ENCODE measurements at regions not wholly inside any gene's neighbourhood (a gene's known extent, or its start where the extent isn't known, plus 50 kb on each side); places are given as distances from the start of the nearest gene placed in this dataset.

GRCh38 chr13:106186366-106187030 lies 349.0 kb downstream of the EFNB2 start:
- Histone ChIP-seq H3K4me1 (ENCODE audit: control insufficient read depth, low read length) (no peaks in the 10 kb centered on the region), H3K4me3 (ENCODE audit: low read length) (no peak overlapping the region), H3K9me2 (replicated peaks; ENCODE audit: control insufficient read depth, low read length) (no peaks in the 10 kb centered on the region), H3K36me3 (ENCODE audit: control insufficient read depth, low read length) (no peaks in the 10 kb centered on the region), H3K4me2 (ENCODE audit: low read length) (no peak overlapping the region), H3K27ac (ENCODE audit: low read depth, low read length) (no peak overlapping the region), H3F3A (ENCODE audit: control insufficient read depth, insufficient read depth) (no peaks in the 10 kb centered on the region), H3K79me2 (ENCODE audit: control insufficient read depth, low read length) (no peaks in the 10 kb centered on the region), H3K9me3 (ENCODE audit: control insufficient read depth, insufficient read depth, low read length) (no peaks in the 10 kb centered on the region), H4K20me1 (ENCODE audit: control insufficient read depth, insufficient read depth, low read depth, low read length) (no peaks in the 10 kb centered on the region), H3K27me3 (ENCODE audit: control insufficient read depth, low read length) (no peaks in the 10 kb centered on the region)
- TF ChIP-seq CTCF (IDR thresholded peaks at IDR 0.05; ENCODE audit: low read depth, low read length, poor library complexity, severe bottlenecking): no peak
- TF ChIP-seq EZH2phosphoT487 (IDR thresholded peaks at IDR 0.05; ENCODE audit: borderline replicate concordance, low read length): no peak

- Histone ChIP-seq H3K9me3 (ENCODE audit: control insufficient read depth, insufficient read depth, low read length) (no peaks in the 10 kb centered on the region), H3K4me3 (ENCODE audit: low read length) (no peak overlapping the region), H3K27ac (ENCODE audit: low read depth, low read length) (no peak overlapping the region), H3K36me3 (ENCODE audit: control insufficient read depth, low read length) (no peaks in the 10 kb centered on the region), H3K4me1 (ENCODE audit: control insufficient read depth, low read length) (no peaks in the 10 kb centered on the region), H4K20me1 (ENCODE audit: control insufficient read depth, insufficient read depth, low read depth, low read length) (no peaks in the 10 kb centered on the region), H3K79me2 (ENCODE audit: control insufficient read depth, low read length) (no peaks in the 10 kb centered on the region), H3K9me2 (replicated peaks; ENCODE audit: control insufficient read depth, low read length) (no peaks in the 10 kb centered on the region), H3K27me3 (ENCODE audit: control insufficient read depth, low read length) (no peaks in the 10 kb centered on the region), H3F3A (ENCODE audit: control insufficient read depth, insufficient read depth) (no peaks in the 10 kb centered on the region), H3K4me2 (ENCODE audit: low read length) (no peak overlapping the region)
- TF ChIP-seq EZH2phosphoT487 (IDR thresholded peaks at IDR 0.05; ENCODE audit: borderline replicate concordance, low read length): no peak
- no peak for TF ChIP-seq CTCF (IDR thresholded peaks at IDR 0.05; ENCODE audit: low read depth, low read length, poor library complexity, severe bottlenecking)
Measured at GRCh38 chr13:106184790-106185189, 350.7 kb downstream of the EFNB2 start.

- no peaks in the 10 kb centered on the region for H3K9me2 ChIP-seq (replicated peaks; ENCODE audit: control insufficient read depth, low read length)
- no peaks in the 10 kb centered on the region for H3K36me3 ChIP-seq (ENCODE audit: control insufficient read depth, low read length)
- no peaks in the 10 kb centered on the region for H4K20me1 ChIP-seq (ENCODE audit: control insufficient read depth, insufficient read depth, low read depth, low read length)
- no peaks in the 10 kb centered on the region for H3F3A ChIP-seq (ENCODE audit: control insufficient read depth, insufficient read depth)
- H3K9me3 ChIP-seq (ENCODE audit: control insufficient read depth, insufficient read depth, low read length): no peaks in the 10 kb centered on the region
- no peaks in the 10 kb centered on the region for H3K79me2 ChIP-seq (ENCODE audit: control insufficient read depth, low read length)
- H3K27me3 ChIP-seq (ENCODE audit: control insufficient read depth, low read length): no peaks in the 10 kb centered on the region
- H3K4me3 ChIP-seq (ENCODE audit: low read length): no peak overlapping the region
- no peak overlapping the region for H3K27ac ChIP-seq (ENCODE audit: low read depth, low read length)
- H3K4me2 ChIP-seq (ENCODE audit: low read length): no peak overlapping the region
- no peaks in the 10 kb centered on the region for H3K4me1 ChIP-seq (ENCODE audit: control insufficient read depth, low read length)
- no peak for TF ChIP-seq EZH2phosphoT487 (IDR thresholded peaks at IDR 0.05; ENCODE audit: borderline replicate concordance, low read length)
Measured at GRCh38 chr13:106183410-106184065, 351.9 kb downstream of the EFNB2 start.

GRCh38 chr13:106182404-106182803 lies 353.1 kb downstream of the EFNB2 start:
- H4K20me1 ChIP-seq (ENCODE audit: control insufficient read depth, insufficient read depth, low read depth, low read length): no peaks in the 10 kb centered on the region
- H3K27me3 ChIP-seq (ENCODE audit: control insufficient read depth, low read length): no peaks in the 10 kb centered on the region
- H3F3A ChIP-seq (ENCODE audit: control insufficient read depth, insufficient read depth): no peaks in the 10 kb centered on the region
- no peak overlapping the region for H3K27ac ChIP-seq (ENCODE audit: low read depth, low read length)
- H3K9me2 ChIP-seq (replicated peaks; ENCODE audit: control insufficient read depth, low read length): no peaks in the 10 kb centered on the region
- H3K9me3 ChIP-seq (ENCODE audit: control insufficient read depth, insufficient read depth, low read length): no peaks in the 10 kb centered on the region
- no peak for TF ChIP-seq CTCF (IDR thresholded peaks at IDR 0.05; ENCODE audit: low read depth, low read length, poor library complexity, severe bottlenecking)
- TF ChIP-seq EZH2phosphoT487 (IDR thresholded peaks at IDR 0.05; ENCODE audit: borderline replicate concordance, low read length): no peak
- H3K4me3 ChIP-seq (ENCODE audit: low read length): no peak overlapping the region
- H3K79me2 ChIP-seq (ENCODE audit: control insufficient read depth, low read length): no peaks in the 10 kb centered on the region
- no peaks in the 10 kb centered on the region for H3K36me3 ChIP-seq (ENCODE audit: control insufficient read depth, low read length)
- no peaks in the 10 kb centered on the region for H3K4me1 ChIP-seq (ENCODE audit: control insufficient read depth, low read length)
- no peak overlapping the region for H3K4me2 ChIP-seq (ENCODE audit: low read length)
